Fibroblast of lung (primary cell): ENCODE measurements at regions not wholly inside any gene's neighbourhood (a gene's known extent, or its start where the extent isn't known, plus 50 kb on each side); places are given as distances from the start of the nearest gene placed in this dataset.

ENCODE experiments used
- DNase-seq, 2 donors: peaks; one replicate each; pipeline versions ENCODE4 v3.0.0 to v3.0.0-alpha.2; 2010; ENCODE audit warnings: low read depth in 2 of 2
- H2AFZ ChIP-seq: 2 replicates; pipeline ENCODE4 v1.5.1; 2012; ENCODE audit warnings: low read length, control low read depth, inconsistent platforms
- H3K27ac ChIP-seq: 2 replicates; pipeline ENCODE4 v1.5.1; 2011; ENCODE audit warnings: low read length, control low read depth; ENCODE audit not compliant: insufficient read depth
- H3K27me3 ChIP-seq: 2 replicates; pipeline ENCODE4 v1.5.1; 2011; ENCODE audit warnings: mild to moderate bottlenecking, low read length; ENCODE audit not compliant: control insufficient read depth, insufficient read depth
- H3K36me3 ChIP-seq: 2 replicates; pipeline ENCODE4 v1.5.1; 2011; ENCODE audit warnings: low read length; ENCODE audit not compliant: control insufficient read depth, insufficient read depth
- H3K4me1 ChIP-seq: 2 replicates; pipeline ENCODE4 v1.5.1; 2011; ENCODE audit warnings: low read length; ENCODE audit not compliant: control insufficient read depth, insufficient read depth; ENCODE audit errors: extremely low read depth
- H3K4me2 ChIP-seq: 2 replicates; pipeline ENCODE4 v1.5.1; 2011; ENCODE audit warnings: low read length, control low read depth; ENCODE audit not compliant: insufficient read depth; ENCODE audit errors: extremely low read depth
- H3K4me3 ChIP-seq, 4 experiments: fragments of 200-600 bp in 1 of 4; sonication (generic) in 1 of 4; replicated peaks in 1 of 4; 2 replicates each; pipeline ENCODE4 v1.5.1; 2011 to 2016; ENCODE audit warnings: low read length in 4 of 4, low read depth in 3 of 4, mild to moderate bottlenecking in 3 of 4, control low read depth in 2 of 4, inconsistent platforms in 1 of 4, mixed read lengths in 1 of 4; ENCODE audit not compliant: insufficient read depth in 1 of 4; ENCODE audit errors: control extremely low read depth in 1 of 4
- H3K79me2 ChIP-seq: 2 replicates; pipeline ENCODE4 v1.5.1; 2012; ENCODE audit warnings: mild to moderate bottlenecking, low read length, inconsistent platforms; ENCODE audit not compliant: control insufficient read depth, insufficient read depth
- H3K9ac ChIP-seq: 2 replicates; pipeline ENCODE4 v1.5.1; 2011; ENCODE audit warnings: mild to moderate bottlenecking, low read length, control low read depth; ENCODE audit not compliant: insufficient read depth
- H3K9me3 ChIP-seq: 2 replicates; pipeline ENCODE4 v1.5.1; 2012; ENCODE audit warnings: low read depth, low read length; ENCODE audit not compliant: control insufficient read depth, insufficient read depth
- H4K20me1 ChIP-seq: 2 replicates; pipeline ENCODE4 v1.5.1; 2011; ENCODE audit warnings: low read length; ENCODE audit not compliant: control insufficient read depth, insufficient read depth; ENCODE audit errors: extremely low read depth
- EZH2 ChIP-seq: IDR thresholded peaks from 2 replicates; pipeline ENCODE4 v1.5.1; 2012; ENCODE audit warnings: low read length, control low read depth, mild to moderate bottlenecking; ENCODE audit errors: missing control alignments
- TF ChIP-seq, protein P1 (sequence below), 2 donors: IDR thresholded peaks in 1 of 2; conservative IDR thresholded peaks in 1 of 2; 1 replicate in 1 of 2; 2 replicates in 1 of 2; pipeline ENCODE4 v1.5.1; 2011 to 2012; ENCODE audit warnings: low read length in 2 of 2, control low read depth in 1 of 2, inconsistent platforms in 1 of 2, low read depth in 1 of 2, mild to moderate bottlenecking in 1 of 2

DNA sequence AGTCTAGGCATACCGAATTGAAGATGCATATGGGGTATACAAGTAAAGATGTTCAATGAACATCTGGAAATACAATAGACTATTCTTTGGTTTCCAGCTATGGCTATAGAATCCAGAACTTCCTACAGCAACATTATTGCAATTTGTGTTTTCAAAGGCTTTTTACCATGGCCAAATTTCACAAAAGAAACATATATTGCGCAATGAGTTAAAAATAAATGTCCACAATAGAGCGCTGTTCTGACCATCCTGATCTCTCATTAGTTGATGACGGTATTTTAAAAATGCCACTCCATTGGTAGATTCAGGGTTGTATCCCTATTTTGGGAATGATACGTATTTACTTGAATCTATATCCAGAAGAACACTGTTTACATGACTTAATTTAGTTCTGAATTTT is 139.2 kb downstream of the LINC00632 start:
- H3K4me1 ChIP-seq: no peaks in the 10 kb centered on the region
- H3K4me2 ChIP-seq: no peak overlapping the region
- H3K27ac ChIP-seq: no peak overlapping the region
- no peaks in the 10 kb centered on the region for H3K36me3 ChIP-seq
- H3K79me2 ChIP-seq: no peaks in the 10 kb centered on the region
- no peaks in the 10 kb centered on the region for H4K20me1 ChIP-seq
- H3K9ac ChIP-seq: no peak overlapping the region
- H3K27me3 ChIP-seq: no peaks in the 10 kb centered on the region
- no peak overlapping the region for H3K4me3 ChIP-seq
- no peaks in the 10 kb centered on the region for H3K9me3 ChIP-seq
- TF ChIP-seq, protein P1, sequence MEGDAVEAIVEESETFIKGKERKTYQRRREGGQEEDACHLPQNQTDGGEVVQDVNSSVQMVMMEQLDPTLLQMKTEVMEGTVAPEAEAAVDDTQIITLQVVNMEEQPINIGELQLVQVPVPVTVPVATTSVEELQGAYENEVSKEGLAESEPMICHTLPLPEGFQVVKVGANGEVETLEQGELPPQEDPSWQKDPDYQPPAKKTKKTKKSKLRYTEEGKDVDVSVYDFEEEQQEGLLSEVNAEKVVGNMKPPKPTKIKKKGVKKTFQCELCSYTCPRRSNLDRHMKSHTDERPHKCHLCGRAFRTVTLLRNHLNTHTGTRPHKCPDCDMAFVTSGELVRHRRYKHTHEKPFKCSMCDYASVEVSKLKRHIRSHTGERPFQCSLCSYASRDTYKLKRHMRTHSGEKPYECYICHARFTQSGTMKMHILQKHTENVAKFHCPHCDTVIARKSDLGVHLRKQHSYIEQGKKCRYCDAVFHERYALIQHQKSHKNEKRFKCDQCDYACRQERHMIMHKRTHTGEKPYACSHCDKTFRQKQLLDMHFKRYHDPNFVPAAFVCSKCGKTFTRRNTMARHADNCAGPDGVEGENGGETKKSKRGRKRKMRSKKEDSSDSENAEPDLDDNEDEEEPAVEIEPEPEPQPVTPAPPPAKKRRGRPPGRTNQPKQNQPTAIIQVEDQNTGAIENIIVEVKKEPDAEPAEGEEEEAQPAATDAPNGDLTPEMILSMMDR (conservative IDR thresholded peaks at IDR 0.05 in 1 of 2, IDR thresholded peaks at IDR 0.05 in 1 of 2; ENCODE audit: low read depth in 1 of 2, low read length in 2 of 2): no peak
- H2AFZ ChIP-seq: no peak overlapping the region
- no peak for DNase-seq

DNA sequence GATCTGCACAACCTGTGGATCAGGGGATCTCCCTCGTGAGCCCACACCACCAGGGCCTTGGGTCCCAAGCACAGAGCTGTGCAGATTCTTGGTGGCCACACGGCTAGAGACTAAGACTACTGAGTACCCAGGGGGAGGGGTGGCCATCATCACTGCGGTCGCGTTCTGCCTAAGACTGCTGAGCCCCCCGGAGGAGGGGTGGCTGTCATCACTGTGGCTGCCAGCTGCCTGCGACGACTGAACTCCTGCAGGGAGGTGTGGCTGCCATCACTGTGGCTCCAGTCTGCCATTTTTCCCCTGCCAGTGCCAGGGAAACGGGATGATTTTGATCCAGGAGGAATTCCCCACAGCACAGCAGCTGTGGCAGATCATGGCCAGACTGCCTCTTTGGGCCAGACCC is 141.7 kb upstream of the SPANXB1 start:
- no peaks in the 10 kb centered on the region for H3K9me3 ChIP-seq
- no peak overlapping the region for H3K27ac ChIP-seq
- no peak overlapping the region for H3K4me3 ChIP-seq
- H3K27me3 ChIP-seq: no peaks in the 10 kb centered on the region
- no peaks in the 10 kb centered on the region for H3K36me3 ChIP-seq
- no peak overlapping the region for H3K9ac ChIP-seq
- H2AFZ ChIP-seq: no peak overlapping the region
- DNase-seq: no peak
- TF ChIP-seq, protein P1 (conservative IDR thresholded peaks at IDR 0.05 in 1 of 2, IDR thresholded peaks at IDR 0.05 in 1 of 2; ENCODE audit: low read depth in 1 of 2, low read length in 2 of 2): no peak
- no peak for TF ChIP-seq EZH2
- H3K79me2 ChIP-seq: no peaks in the 10 kb centered on the region
- H3K4me2 ChIP-seq: no peak overlapping the region
- H3K4me1 ChIP-seq: no peaks in the 10 kb centered on the region
- no peaks in the 10 kb centered on the region for H4K20me1 ChIP-seq

DNA sequence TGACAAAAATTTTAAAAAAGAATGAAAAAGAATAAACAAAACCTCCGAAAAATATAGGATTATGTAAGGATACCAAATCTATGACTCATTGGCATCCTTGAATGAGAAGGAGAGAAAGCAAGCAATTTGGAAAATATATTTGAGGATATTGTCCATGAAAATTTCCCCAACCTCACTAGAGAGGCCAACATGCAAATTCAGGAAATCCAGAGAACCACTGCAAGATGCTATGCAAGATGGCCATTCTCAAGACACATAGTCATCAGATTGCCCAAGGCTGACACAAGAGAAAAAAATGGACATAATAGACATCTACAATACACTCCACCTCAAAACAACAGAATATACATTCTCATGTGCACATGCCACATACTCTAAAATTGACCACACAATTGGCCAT is 135.9 kb upstream of the SPANXB1 start:
- no peaks in the 10 kb centered on the region for H3K36me3 ChIP-seq
- H3K4me1 ChIP-seq: no peaks in the 10 kb centered on the region
- no peak for DNase-seq
- H2AFZ ChIP-seq: no peak overlapping the region
- H3K9me3 ChIP-seq: no peaks in the 10 kb centered on the region
- no peak overlapping the region for H3K27ac ChIP-seq
- H3K4me2 ChIP-seq: no peak overlapping the region
- no peak overlapping the region for H3K4me3 ChIP-seq
- no peaks in the 10 kb centered on the region for H3K79me2 ChIP-seq
- TF ChIP-seq, protein P1 (conservative IDR thresholded peaks at IDR 0.05 in 1 of 2, IDR thresholded peaks at IDR 0.05 in 1 of 2; ENCODE audit: low read depth in 1 of 2, low read length in 2 of 2): no peak
- TF ChIP-seq EZH2: no peak
- H3K9ac ChIP-seq: no peak overlapping the region
- H4K20me1 ChIP-seq: no peaks in the 10 kb centered on the region
- H3K27me3 ChIP-seq: no peaks in the 10 kb centered on the region
